Body of pancreas (tissue), 4 donors: ENCODE measurements at regions not wholly inside any gene's neighbourhood (a gene's known extent, or its start where the extent isn't known, plus 50 kb on each side); places are given as distances from the start of the nearest gene placed in this dataset.
"Not testable (repeated sequence)": the region's sequence is repeated elsewhere in the genome, so short reads cannot be mapped to it uniquely, and the experiment has no call there.

Experiments used
- ATAC-seq: fragments of 150-250 bp; one replicate; pipeline ENCODE4 v1.9.1; 2016
- DNase-seq, 4 donors: peaks; one replicate each; pipeline ENCODE4 v3.0.0-alpha.2; 2019
- H3K27ac ChIP-seq, 4 donors: fragments of 200-600 bp; sonication (generic); 1 replicate in 3 of 4; 2 replicates in 1 of 4; pipeline versions ENCODE4 v1.5.1 to v1.6.1; 2016 to 2019; ENCODE audit warnings: mild to moderate bottlenecking in 1 of 4, mixed read lengths in 1 of 4, moderate library complexity in 1 of 4
- H3K27me3 ChIP-seq, 2 donors: fragments of 200-600 bp; sonication (generic); one replicate each; pipeline ENCODE4 v1.6.0; 2016; ENCODE audit warnings: mild to moderate bottlenecking in 1 of 2
- H3K36me3 ChIP-seq, 2 donors: fragments of 200-600 bp; sonication (generic); replicated peaks in 1 of 2; 2 replicates each; pipeline ENCODE4 v1.5.1; 2016; ENCODE audit warnings: low read depth in 2 of 2; ENCODE audit not compliant: insufficient read depth in 1 of 2
- H3K4me1 ChIP-seq: fragments of 200-600 bp; sonication (generic); one replicate; pipeline ENCODE4 v1.6.0; 2016
- H3K4me3 ChIP-seq, 2 donors: fragments of 200-600 bp; sonication (generic); 1 replicate in 1 of 2; 2 replicates in 1 of 2; pipeline ENCODE4 v1.5.1; 2016 to 2019
- H3K9me3 ChIP-seq, 3 donors: fragments of 200-600 bp; sonication (generic); 1 replicate in 2 of 3; 2 replicates in 1 of 3; pipeline ENCODE4 v1.5.1; 2016
- CTCF ChIP-seq, 7 experiments: fragments of 450-650 bp in 4 of 7; fragments of 200-600 bp in 3 of 7; sonication (generic) in 3 of 7; IDR thresholded peaks; one replicate each; pipeline ENCODE4 v1.5.1; 2016 to 2019; ENCODE audit warnings: antibody characterized with exemption in 7 of 7
- POLR2A ChIP-seq, 3 donors: fragments of 450-650 bp; IDR thresholded peaks; one replicate each; pipeline ENCODE4 v1.6.1; 2016; ENCODE audit warnings: antibody characterized with exemption in 3 of 3, mild to moderate bottlenecking in 2 of 3
- WGBS, 2 donors: methylation state at CpG; one replicate each; pipeline ENCODE4 v1.1.5; 2017; 5-methylcytosine and 5-hydroxymethylcytosine counted together
- intact Hi-C: fragments of 100-400 bp; cut with DNase I; formaldehyde crosslinking; loops from one replicate; pipeline ENCODE4 v1.15.1; 2023

GRCh38 chr10:6924166-6924565 lies 344.1 kb upstream of the PRKCQ start:
- ATAC-seq (peak; percentile 69), DNase-seq (peak in 2 of 4 donors; percentile 26 to 37)
- Histone ChIP-seq H3K27me3 (no peaks in the 10 kb centered on the region), H3K27ac (peak overlapping the region in 1 of 4 donors; percentile 32), H3K9me3 (no peaks in the 10 kb centered on the region), H3K36me3 (no peaks in the 10 kb centered on the region), H3K4me1 (peaks cover 19% of the 10 kb centered on the region), H3K4me3 (no peak overlapping the region)
- 10 to 17% methylated on average over 4 of the region's 4 CpGs for WGBS, 2 donors
- no peak for TF ChIP-seq CTCF (IDR thresholded peaks at IDR 0.05)
- TF ChIP-seq POLR2A (IDR thresholded peaks at IDR 0.05) = no peak
- intact Hi-C loops = no loop called here

GRCh38 chr10:6921026-6921425 lies 340.9 kb upstream of the PRKCQ start:
- H3K4me3 ChIP-seq, H3K27ac ChIP-seq, DNase-seq, ATAC-seq, H3K9me3 ChIP-seq, H3K36me3 ChIP-seq, intact Hi-C loops, H3K27me3 ChIP-seq: not testable (repeated sequence)
- H3K4me1 ChIP-seq = peaks cover 19% of the 10 kb centered on the region
- WGBS, 2 donors = 89 to 93% methylated on average over 15 to 16 of the region's 16 CpGs

- ATAC-seq (peak; percentile 89), DNase-seq (peak; percentile 70 to 86 (median 84))
- TF ChIP-seq POLR2A (IDR thresholded peaks at IDR 0.05) = peak in 1 of 3 donors; percentile 15
- TF ChIP-seq CTCF (IDR thresholded peaks at IDR 0.05) = peak; percentile 53 to 75 (median 68)
- intact Hi-C loops = no loop called here
- H3K27ac ChIP-seq = peak overlapping the region in 1 of 4 donors; percentile 23
- H3K9me3 ChIP-seq = no peaks in the 10 kb centered on the region
- no peaks in the 10 kb centered on the region for H3K36me3 ChIP-seq
- no peaks in the 10 kb centered on the region for H3K27me3 ChIP-seq
- H3K4me3 ChIP-seq = no peak overlapping the region
- WGBS, 2 donors = 17 to 24% methylated on average over 21 to 26 of the region's 26 CpGs
- peaks cover 19% of the 10 kb centered on the region for H3K4me1 ChIP-seq
Observed at GRCh38 chr10:6920072-6921019, 340.3 kb upstream of the PRKCQ start.

- Histone ChIP-seq H3K27me3 (no peaks in the 10 kb centered on the region), H3K27ac (no peak overlapping the region), H3K9me3 (no peaks in the 10 kb centered on the region), H3K4me1 (peaks cover 13% of the 10 kb centered on the region), H3K4me3 (no peak overlapping the region), H3K36me3 (no peaks in the 10 kb centered on the region)
- WGBS, 2 donors = 80 to 82% methylated on average over 2 of the region's 2 CpGs
- ATAC-seq = no peak
- no peak for TF ChIP-seq POLR2A (IDR thresholded peaks at IDR 0.05)
- TF ChIP-seq CTCF (IDR thresholded peaks at IDR 0.05) = no peak
- intact Hi-C loops = loop anchor here (10.0 kb wide), 1 partner anchor 506 kb away; no protein-coding TSS in a partner anchor
- no peak for DNase-seq
Observed at GRCh38 chr10:6919077-6919476, 339.0 kb upstream of the PRKCQ start.

- TF ChIP-seq CTCF (IDR thresholded peaks at IDR 0.05) = peak in 5 of 7 experiments; percentile 18 to 36 (median 24)
- no peak for TF ChIP-seq POLR2A (IDR thresholded peaks at IDR 0.05)
- no peak for ATAC-seq
- Histone ChIP-seq H3K9me3 (no peaks in the 10 kb centered on the region), H3K4me3 (no peak overlapping the region), H3K36me3 (no peaks in the 10 kb centered on the region), H3K27ac (no peak overlapping the region), H3K27me3 (no peaks in the 10 kb centered on the region), H3K4me1 (peaks cover 11% of the 10 kb centered on the region)
- intact Hi-C loops = loop anchor here (10.0 kb wide), 1 partner anchor 506 kb away; no protein-coding TSS in a partner anchor
- peak; percentile 24 to 46 (median 31) for DNase-seq
- 64 to 68% methylated on average over 6 of the region's 6 CpGs for WGBS, 2 donors
Observed at GRCh38 chr10:6918305-6918704, 338.2 kb upstream of the PRKCQ start.
